NCI-H1694 treated with DMSO at 0.1 percent for 48 hours (cell line): ENCODE measurements at regions not wholly inside any gene's neighbourhood (a gene's known extent, or its start where the extent isn't known, plus 50 kb on each side); places are given as distances from the start of the nearest gene placed in this dataset.

Experiments
- DNase-seq: peaks from one replicate; lab custom pipeline; 2025; lab: John Stamatoyannopoulos, UW

DNA sequence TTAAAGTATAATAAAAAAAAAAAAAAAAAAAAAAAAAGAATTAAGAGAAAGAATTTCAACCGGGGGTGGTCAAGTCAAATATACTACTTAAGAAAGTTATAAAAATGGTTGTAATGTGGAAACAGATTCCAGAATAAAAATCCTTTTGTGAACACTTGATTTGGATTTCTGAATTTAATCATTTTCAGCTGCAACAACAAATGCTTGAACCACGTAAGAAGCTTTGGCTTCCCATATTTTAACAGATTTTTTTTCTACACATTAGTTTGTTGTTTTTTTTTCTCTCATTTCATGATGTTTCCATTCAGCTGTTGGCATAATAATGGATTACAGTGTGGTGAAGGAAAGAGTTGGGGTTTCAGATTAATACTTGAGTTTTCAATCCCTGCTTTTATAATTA is 137.3 kb upstream of the AGR3 start:
- no peak for DNase-seq

DNA sequence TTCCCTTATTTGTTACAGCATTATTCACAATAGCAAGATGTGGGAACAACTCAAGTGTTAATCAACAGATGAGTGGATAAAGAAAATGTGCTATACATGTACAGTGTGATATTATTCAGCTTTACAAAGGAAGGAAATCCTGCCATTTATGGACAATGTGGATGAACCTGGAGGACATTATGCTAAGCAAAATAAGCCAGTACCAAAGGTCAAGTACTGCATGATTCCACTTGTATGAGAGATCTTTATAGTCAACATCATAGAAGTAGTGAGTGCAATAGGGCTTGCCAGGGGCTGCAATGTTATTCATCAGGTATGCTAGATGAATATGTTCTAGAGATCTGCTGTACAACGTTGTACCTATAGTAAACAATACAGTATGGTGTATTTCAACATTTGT is 138.5 kb upstream of the AGR3 start:
- DNase-seq: no peak

DNA sequence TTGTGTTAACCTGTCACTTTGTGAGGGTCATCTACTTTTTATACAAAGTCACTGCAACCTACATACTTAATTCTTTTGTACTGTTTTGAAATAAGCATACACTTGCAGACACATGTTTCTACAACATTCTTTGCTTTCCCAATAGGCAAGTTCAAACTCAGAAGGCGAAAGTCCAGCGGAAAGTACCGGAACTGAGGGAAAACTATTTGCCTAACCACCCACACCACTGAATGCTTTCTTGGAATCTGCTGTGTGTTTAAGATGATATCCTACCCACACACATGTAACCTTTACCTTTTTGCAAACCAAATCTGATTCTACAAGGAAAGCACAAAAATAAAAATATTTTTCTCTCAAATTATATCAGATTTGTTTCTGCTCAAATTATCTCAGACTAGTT is 139.4 kb upstream of the AGR3 start:
- no peak for DNase-seq

DNA sequence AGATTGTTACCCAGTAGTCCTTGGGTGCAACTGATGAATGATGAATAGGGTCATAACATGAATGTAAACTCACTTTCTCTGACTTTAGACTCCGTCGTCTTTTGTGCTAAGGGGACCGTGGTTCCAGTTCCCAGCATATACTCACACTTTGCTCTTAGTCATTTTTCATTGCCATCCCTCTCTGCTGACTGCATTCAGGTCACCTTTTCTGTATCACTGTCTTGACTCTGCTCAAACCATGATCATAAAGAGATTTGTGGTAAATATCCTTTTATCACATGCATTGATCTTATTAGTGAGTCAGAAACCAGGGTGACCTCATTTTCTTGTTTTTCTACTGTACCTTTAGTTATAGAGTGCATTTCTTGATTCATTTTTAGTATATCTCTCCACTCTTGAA is 141.1 kb upstream of the AGR3 start:
- DNase-seq: no peak

DNA sequence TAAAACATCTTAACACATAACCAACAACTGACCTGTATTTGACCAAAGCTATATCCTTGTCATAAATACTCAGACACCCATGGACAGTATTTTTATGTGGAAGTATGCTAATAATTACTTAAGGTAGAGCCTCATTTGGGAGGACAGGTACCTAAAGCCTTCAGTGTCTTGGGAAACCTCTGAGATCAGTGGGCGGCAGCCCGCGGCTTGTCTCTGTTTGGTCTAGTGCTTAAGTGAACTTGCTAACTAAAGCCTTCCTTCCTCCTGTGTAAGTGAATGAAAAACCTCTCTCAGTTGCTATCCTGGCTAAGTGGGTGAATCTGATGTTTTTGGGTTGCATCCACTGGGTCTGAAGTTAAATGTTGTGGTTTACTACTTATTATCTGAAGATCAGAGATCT is 144.5 kb upstream of the AGR3 start:
- DNase-seq: no peak

DNA sequence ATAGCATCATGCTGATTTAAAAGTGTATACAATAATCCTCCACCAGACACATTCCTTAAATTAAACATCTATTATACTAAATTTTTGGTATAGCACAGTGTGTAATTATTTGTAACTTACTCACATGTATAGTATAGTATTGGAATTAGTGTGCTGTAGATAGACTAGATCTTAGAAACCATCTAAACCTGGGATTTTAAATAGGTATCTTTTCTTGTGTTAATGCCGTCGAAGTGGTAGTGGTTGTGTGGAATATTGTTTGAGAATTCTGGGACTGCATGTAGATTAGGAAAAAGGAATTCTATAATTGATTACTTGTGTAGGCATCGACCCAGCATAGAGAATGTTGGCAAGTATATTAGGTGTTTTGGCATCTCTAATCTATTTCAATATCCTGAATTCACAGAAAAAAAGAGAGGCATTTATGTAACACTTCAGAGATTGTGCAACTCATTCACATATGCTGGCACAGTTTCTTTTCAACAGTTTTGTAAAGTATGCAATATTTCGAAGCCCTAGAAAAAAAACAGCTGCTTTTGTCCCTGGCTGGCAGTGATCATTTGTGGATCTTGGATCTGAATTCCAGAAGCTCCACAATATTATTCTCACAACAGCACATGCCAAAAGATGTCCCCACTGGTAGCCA is 145.5 kb upstream of the AGR3 start:
- no peak for DNase-seq

DNA sequence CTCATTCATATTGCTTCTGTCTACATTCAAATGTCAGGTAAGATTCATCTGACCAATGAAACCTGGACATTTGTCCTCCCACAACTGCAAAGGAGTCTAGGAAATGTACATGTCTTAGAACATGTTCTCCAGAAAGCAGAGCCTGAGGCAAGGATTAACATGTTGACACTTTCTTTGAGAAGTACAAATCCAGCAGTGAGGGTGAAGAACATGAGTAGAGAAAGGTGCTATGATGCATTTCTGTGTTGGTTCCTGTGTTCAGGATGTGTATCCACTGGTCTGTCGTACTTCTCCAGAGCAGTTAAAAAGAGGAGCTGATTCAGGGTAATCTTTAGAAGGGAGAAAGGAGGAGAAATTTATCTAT is 146.0 kb upstream of the AGR3 start:
- DNase-seq: no peak

DNA sequence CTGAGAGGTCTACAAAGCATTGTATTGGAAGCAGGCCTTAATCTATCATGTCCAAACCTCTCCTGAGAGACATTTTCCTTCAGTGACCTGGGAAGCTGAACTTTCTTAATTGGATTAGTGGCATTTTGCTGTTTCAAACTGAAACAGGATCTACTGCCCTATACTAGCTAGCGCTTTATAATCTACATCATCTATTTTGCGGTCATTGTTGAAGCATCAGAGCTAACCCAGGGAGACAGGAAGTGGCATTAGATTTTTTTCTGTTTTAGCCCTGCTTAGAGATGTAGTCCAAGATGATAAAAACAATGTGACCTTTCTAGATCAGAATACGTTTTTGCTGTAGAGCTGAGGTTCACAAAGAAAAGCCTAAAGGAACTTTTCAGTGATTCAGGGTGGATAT is 147.4 kb upstream of the AGR3 start:
- no peak for DNase-seq

DNA sequence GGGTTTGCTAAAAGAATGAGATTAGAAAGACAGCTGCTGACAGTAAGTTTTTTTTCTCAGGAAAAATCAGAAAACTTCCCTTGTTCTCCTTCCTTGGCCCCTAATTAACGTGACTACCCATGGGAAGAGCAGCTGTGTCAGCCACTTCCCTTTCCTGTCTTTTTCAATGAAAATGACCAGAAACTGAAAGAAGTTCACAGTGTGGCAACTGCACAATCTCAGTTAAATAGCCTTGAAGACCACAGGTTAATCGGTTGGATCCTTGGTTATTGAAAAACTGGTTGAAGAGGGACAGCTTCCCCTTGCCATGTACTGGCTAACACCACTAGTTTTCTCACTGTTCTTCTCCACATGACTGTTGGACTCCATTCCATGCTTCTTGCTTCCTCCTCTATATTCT is 148.8 kb upstream of the AGR3 start:
- DNase-seq: no peak

DNA sequence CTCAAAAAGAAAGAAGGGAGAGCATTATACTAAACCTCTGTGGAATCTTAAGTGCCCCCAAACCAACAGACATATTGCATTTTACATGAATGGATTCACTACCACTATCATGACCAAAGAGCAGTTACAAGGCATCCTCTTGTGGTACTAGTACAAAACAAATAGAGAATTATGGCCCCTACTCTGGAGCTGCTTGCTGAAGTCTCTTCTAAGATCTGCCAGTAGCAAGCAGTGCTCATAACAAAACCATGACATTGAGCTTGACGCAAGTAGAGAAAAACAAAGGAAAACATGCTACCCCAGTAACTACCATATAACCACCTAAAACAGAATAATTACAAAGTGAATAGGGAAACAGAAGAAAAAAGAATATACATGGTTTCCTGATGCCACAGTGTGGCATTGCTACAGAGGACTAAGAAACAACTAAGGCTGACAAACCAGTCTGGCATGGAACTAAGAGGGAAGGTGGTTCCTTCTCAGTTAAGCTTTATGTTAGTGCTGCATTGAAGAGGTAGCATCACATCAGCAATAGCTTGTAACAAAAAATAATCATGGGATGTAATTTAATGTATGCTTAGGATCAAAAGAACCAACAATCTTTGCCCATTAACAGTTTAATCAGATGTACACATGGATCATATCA is 150.2 kb upstream of the AGR3 start:
- DNase-seq: no peak

DNA sequence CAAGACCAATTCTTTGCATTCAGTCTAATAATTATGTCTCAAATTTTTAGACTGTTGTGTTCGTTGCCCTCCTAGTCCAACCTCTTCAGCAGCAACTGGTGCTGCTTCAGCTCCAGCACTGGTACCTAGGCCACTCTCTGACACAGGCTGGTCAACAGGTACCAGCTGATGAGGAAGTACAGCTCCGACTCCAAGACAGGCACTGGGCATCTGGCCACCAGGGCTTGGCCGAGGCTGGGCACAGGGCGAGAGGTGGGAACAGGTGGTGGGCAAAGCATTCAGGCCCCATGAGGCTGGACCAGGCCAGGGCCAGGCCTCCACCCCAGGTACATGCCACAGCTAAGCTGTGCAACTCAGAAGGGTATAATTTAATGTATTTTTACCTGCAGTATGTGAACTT is 151.5 kb upstream of the AGR3 start:
- no peak for DNase-seq

DNA sequence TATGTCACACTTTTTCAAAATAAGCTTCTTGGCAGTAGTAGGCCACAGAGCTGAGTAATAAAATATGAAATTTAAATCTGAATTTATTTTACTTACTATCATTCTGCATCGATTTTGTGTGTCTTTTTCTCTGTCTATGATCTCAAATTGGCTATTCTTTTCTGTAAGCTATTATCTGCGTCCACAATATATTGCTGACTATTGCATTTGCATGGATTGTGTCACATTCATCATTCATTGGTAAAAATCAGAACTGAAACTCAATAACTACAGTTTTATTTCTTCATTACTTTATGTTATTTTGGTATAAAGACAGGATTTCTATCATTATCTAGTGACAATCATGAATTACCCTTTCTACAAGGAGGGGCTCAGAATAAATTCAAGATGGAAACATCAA is 154.8 kb upstream of the AGR3 start:
- no peak for DNase-seq

DNA sequence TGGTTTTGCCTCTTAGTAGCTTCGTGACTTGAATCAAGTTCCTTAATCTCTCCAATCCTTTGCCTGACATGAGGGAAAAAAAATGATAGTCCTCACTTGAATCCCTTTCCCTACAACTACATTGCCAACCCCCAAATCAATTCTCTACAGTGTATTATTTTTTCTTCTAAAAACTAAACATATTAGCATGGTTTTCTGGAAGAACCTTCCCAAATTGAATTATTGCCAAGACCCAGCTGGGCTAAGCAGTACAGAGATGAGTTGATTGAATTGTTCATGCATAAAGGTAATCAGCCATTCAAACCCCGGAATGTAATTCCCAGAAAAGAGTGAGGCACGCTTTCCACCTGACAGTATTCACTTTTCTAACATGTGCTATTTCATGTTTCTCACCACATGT is 155.6 kb upstream of the AGR3 start:
- DNase-seq: no peak

DNA sequence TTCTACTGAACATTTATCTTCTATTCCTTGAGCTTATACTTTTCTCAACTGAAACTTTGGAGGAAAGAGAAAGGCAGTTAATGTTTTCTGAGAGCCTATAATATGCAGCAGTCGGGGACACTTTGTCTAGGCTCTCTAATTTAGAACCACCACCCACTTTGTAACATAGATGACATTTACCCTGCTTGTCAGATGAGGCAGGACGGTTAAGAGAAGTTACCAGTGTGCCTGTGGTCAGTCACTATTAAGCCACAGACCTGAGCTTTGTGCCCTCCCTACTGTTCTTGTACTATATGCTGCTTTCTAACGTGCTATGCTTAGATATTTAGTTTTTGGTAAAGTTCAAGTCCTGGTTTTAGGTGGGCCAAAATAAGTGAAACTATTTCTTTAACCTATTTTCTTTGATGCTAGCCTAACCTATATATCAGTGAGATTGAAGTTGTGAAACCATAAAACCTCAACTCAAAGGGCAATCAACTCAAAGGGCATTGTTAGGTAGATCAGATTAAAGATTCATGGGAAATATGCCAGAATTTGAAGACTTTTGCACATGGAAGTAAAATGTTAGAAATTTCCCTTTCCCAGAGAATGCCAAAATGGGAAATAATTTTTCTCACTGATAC is 156.5 kb upstream of the AGR3 start:
- no peak for DNase-seq

DNA sequence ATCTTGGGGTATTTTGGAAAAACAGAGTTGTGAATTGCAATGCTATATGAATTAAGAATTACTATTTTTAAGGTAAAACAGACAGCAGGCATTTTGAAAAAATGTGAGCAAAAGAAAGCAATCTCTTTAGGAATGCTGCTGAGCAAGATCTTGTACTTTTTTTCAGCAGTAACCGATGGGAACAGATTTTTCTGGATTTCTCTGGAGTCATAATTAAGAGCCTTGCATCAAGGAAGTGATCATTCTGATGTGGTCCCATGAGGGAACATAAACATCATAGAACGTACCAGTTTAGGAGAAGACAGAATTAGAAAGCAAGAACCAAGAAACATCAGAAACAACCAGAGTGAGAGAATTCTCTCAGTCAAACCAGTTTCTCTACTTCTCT is 157.0 kb upstream of the AGR3 start:
- DNase-seq: no peak

DNA sequence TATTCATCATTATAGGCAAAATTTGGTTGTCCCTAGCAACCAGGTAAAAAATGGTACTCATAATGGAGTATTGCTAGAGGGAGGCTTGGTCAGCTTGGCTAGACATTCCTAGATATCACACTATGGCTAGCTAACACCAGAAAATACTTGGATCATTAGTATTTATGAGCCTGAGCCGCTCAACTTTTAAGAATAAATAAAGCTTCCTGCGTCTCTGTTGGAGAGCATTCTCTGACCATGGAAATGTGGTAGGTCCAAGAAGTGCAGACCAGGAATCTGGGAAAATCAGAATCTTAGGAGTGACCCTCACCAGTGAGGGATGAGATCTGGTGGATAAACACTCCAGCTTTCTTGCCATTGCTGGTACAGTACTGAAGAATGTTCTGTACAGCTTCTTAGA is 157.6 kb upstream of the AGR3 start:
- no peak for DNase-seq

DNA sequence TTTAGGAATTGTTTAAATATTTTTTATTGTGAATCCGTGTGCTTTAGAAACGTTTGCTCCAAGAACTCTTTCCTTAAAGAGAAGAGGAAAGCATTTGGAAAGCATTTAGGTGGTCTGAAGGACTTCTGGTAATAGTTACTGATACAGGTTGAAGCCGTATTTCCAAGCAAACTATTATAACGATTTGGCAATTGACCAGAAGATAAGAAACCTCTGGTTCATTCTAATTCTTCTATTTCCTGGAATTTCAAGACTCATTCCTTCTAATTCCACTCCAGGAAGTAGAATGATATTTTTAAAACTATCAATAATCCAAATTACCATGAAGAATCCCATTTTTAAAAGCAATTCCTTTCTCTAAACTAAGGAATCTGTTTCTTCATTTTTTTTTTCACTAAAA is 158.9 kb upstream of the AGR3 start:
- no peak for DNase-seq

DNA sequence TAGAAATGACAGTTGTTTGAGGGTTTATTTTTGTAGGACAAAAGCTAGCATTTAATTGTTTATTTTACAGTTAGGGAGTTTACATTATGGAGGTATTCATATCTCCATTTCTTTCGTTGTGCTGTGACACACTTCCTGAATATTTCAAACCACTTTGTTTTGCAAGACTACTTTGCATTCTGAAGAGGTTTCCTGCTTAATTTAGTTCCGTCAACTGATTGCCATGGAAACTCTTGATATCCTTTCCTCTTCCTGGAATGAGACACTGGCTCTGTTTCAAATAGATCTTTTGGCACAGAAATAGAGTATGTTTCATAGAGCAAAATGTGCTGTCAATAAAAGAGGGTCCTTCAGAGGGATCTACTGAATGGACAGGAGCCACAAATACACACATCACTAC is 159.5 kb upstream of the AGR3 start:
- no peak for DNase-seq

DNA sequence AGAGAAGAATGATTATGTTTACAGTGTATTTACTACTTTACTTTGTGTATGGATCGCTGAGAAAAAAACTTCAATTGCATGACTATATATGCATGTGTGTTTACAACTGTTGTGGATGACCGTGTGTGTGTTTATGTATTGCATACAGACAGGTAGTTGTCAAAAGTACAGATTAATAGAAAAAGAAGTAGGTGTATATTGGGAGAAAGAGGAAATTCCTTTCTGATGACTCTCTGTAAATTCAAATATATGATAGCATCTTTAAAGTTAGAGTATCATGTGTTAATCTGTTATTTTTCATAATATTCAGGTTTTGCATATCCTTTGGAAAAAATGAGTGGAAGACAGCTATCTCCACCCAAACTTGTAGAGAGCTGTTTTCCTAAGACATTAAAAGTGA is 160.4 kb upstream of the AGR3 start:
- DNase-seq: no peak

DNA sequence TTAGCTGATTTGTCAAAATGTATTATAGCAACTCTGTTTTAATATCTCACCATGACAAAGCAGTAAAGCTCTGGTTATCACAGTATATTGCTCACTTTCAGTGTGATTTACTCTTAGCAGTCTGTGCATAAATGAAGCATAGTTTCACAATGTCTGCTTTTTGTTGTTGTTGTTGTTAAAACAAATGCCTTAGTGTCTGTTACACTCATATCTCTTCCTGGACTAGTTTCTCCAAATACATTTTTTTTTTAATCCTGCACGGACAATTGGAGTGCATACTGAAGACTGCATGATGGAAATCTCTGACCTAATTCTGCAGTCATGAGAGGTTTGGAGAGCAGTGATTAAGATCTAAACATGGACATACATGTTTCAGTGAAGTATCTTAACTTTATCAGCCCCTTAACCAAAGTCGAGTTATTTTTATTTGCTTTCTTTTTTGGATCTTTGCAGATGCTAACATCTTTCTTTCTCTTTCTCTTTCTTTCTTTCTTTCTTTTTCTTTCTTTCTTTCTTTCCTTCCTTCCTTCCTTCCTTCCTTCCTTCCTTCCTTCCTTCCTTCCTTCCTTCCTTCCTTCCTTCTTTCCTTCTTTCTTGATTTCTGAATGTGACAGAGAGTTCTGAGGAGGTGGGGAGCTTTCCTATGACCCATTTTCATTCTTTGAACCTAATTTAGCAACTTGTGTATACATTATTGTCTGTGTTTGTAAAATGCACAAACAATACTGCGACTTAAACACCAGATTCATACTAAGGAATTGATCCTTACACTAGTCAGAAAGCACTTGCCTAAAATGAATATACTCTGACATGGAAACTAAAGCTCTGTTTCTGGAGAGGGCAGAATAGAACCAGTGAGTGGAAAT is 161.5 kb upstream of the AGR3 start:
- no peak for DNase-seq

DNA sequence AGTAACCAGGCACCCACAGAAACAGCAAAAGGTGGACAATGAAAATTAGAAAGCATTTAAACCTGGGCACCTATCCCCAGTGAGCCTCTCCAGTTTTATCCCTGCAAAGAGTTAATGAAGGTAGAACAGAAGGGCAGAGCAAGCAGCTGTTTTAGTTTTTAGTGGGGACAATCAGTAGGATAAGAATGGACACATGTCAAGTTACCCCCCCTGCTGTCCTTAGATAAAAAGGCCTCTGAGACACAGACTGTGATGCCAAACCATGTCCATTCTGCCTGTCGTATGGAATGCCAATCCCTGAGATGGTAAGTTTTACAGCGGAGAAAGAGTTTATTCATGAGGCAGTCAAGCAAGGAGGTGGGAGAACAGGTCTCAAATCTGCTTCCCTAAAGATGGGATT is 162.6 kb upstream of the AGR3 start:
- no peak for DNase-seq

DNA sequence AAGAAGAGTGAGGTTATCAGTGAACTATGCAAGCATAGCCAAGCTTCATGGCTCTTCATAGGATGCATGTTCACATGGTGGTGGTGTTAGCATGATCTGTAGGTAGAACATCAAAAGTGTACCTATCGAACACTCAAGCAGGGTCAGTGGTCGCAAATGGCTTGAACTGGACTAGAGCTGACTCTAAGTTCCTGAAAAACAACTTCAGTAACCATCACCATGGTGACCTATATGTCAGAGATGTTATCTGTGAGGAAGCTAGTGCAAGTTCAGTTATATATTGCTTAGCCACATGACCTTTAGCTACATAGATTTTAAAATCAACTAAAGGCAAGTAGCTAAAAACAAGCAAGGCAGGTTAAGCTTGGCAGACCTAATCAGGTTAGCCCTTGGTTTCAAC is 163.1 kb upstream of the AGR3 start:
- DNase-seq: no peak

DNA sequence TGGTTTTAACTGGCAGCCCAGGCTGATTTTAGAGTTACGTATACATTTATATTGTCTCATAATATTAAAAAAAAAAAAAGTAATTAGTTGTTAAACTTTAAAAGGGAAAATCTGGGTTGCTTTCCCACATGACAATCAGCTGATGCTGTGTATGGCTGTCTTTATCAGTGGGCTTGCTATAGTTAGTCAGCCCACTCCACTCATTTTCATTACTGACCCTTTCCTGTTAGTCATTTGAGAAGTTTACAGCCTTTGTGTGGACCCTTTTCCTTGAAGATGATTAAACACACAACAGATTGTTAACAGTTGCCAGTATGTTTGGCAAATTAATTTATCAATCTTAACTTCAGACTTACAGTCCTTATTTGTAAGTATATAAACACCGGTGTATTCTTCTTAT is 164.5 kb upstream of the AGR3 start:
- DNase-seq: no peak
